AG10803 (cell line): ENCODE measurements at regions not wholly inside any gene's neighbourhood (a gene's known extent, or its start where the extent isn't known, plus 50 kb on each side); places are given as distances from the start of the nearest gene placed in this dataset.

Source experiments
- DNase-seq: peaks from one replicate; pipeline ENCODE4 v3.0.0; 2010; ENCODE audit warnings: low read depth
- H3K4me3 ChIP-seq: 2 replicates; pipeline ENCODE4 v1.5.1; 2011; ENCODE audit warnings: mild to moderate bottlenecking, low read length, control low read depth
- CTCF ChIP-seq: conservative IDR thresholded peaks from 2 replicates; pipeline ENCODE4 v1.5.1; 2011; ENCODE audit warnings: mild to moderate bottlenecking, low read length, control low read depth, inconsistent platforms

GRCh38 chr5:43773478-43773844 is 170.5 kb downstream of the NNT start:
- DNase-seq: peak; percentile 91
- H3K4me3 ChIP-seq: no peak overlapping the region
- no peak for TF ChIP-seq CTCF

GRCh38 chr5:43772764-43773477 is 169.9 kb downstream of the NNT start:
- TF ChIP-seq CTCF: no peak
- DNase-seq: peak; percentile 72
- no peak overlapping the region for H3K4me3 ChIP-seq

- DNase-seq: no peak
- no peak overlapping the region for H3K4me3 ChIP-seq
- TF ChIP-seq CTCF: no peak
These were observed 169.4 kb downstream of the NNT start for GRCh38 chr5:43772458-43772763.

GRCh38 chr5:43771611-43772031 is 168.6 kb downstream of the NNT start:
- no peak overlapping the region for H3K4me3 ChIP-seq
- TF ChIP-seq CTCF: no peak
- no peak for DNase-seq

GRCh38 chr5:43769571-43770355 is 166.8 kb downstream of the NNT start:
- TF ChIP-seq CTCF: no peak
- peak; percentile 99 for DNase-seq

More at GRCh38 chr5:43769571-43770355, 166.8 kb downstream of the NNT start:
- H3K4me3 ChIP-seq: no peak overlapping the region
